Neutrophil (primary cell): ENCODE measurements at regions not wholly inside any gene's neighbourhood (a gene's known extent, or its start where the extent isn't known, plus 50 kb on each side); places are given as distances from the start of the nearest gene placed in this dataset.
"Not testable (repeated sequence)": the region's sequence is repeated elsewhere in the genome, so short reads cannot be mapped to it uniquely, and the experiment has no call there.

Experiments
- H3K27ac ChIP-seq: fragments of 200-600 bp; sonication (generic); 2 replicates; pipeline ENCODE4 v1.5.1; 2016; ENCODE audit warnings: mild to moderate bottlenecking, moderate library complexity
- H3K27me3 ChIP-seq: fragments of 200-600 bp; sonication (generic); 2 replicates; pipeline ENCODE4 v1.6.0; 2016; ENCODE audit warnings: mild to moderate bottlenecking
- H3K36me3 ChIP-seq: fragments of 200-600 bp; sonication (generic); 2 replicates; pipeline ENCODE4 v1.5.1; 2017
- H3K4me1 ChIP-seq, 2 experiments: fragments of 200-600 bp in 1 of 2; sonication (generic) in 1 of 2; 1 replicate in 1 of 2; 2 replicates in 1 of 2; pipeline versions ENCODE4 v1.5.1 to v1.6.1; 2013 to 2016; ENCODE audit warnings: low read depth in 1 of 2, low read length in 1 of 2, mild to moderate bottlenecking in 1 of 2, moderate library complexity in 1 of 2; ENCODE audit not compliant: control insufficient read depth in 1 of 2, insufficient read depth in 1 of 2
- H3K4me3 ChIP-seq, 2 experiments: fragments of 200-600 bp in 1 of 2; sonication (generic) in 1 of 2; 1 replicate in 1 of 2; 2 replicates in 1 of 2; pipeline ENCODE4 v1.5.1; 2013 to 2016; ENCODE audit warnings: low read depth in 1 of 2, low read length in 1 of 2, mild to moderate bottlenecking in 1 of 2, moderate library complexity in 1 of 2
- H3K9me3 ChIP-seq: fragments of 200-600 bp; sonication (generic); 2 replicates; pipeline ENCODE4 v1.5.1; 2016
- TF ChIP-seq, protein P1 (sequence below): fragments of 200-600 bp; sonication (generic); IDR thresholded peaks from 2 replicates; pipeline ENCODE4 v1.5.1; 2016; ENCODE audit warnings: antibody characterized with exemption

DNA sequence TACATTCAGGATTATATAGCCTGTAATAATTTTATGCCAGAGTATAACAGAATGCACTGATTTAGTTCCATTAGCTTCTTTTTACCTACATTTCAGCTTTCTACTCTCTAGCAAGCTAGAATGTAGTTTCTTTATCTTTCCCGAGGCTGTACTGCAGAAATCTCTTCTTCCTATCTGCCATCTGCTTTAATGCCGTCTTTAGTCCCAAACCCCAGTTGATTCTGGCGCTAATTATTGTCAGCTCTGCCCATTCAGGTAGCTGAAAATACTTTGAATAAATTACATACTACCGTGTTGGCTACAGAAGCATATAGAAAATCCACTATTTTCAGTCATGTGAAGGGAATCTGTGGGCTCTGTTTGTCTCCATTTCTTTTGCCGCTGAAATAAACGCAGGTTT is 706.7 kb downstream of the NTRK3 start:
- H3K9me3 ChIP-seq = no peaks in the 10 kb centered on the region
- TF ChIP-seq, protein P1, sequence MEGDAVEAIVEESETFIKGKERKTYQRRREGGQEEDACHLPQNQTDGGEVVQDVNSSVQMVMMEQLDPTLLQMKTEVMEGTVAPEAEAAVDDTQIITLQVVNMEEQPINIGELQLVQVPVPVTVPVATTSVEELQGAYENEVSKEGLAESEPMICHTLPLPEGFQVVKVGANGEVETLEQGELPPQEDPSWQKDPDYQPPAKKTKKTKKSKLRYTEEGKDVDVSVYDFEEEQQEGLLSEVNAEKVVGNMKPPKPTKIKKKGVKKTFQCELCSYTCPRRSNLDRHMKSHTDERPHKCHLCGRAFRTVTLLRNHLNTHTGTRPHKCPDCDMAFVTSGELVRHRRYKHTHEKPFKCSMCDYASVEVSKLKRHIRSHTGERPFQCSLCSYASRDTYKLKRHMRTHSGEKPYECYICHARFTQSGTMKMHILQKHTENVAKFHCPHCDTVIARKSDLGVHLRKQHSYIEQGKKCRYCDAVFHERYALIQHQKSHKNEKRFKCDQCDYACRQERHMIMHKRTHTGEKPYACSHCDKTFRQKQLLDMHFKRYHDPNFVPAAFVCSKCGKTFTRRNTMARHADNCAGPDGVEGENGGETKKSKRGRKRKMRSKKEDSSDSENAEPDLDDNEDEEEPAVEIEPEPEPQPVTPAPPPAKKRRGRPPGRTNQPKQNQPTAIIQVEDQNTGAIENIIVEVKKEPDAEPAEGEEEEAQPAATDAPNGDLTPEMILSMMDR = no peak
- no peaks in the 10 kb centered on the region for H3K36me3 ChIP-seq
- H3K4me3 ChIP-seq = no peak overlapping the region
- H3K27me3 ChIP-seq = no peaks in the 10 kb centered on the region
- no peaks in the 10 kb centered on the region for H3K4me1 ChIP-seq
- no peak overlapping the region for H3K27ac ChIP-seq

- TF ChIP-seq, protein P1 = no peak
- no peak overlapping the region for H3K27ac ChIP-seq
- H3K4me3 ChIP-seq = no peak overlapping the region
- H3K4me1 ChIP-seq = no peaks in the 10 kb centered on the region
- no peaks in the 10 kb centered on the region for H3K9me3 ChIP-seq
- H3K27me3 ChIP-seq = no peaks in the 10 kb centered on the region
- no peaks in the 10 kb centered on the region for H3K36me3 ChIP-seq
Observed at GRCh38 chr15:87549296-87549695, 707.2 kb downstream of the NTRK3 start.

DNA sequence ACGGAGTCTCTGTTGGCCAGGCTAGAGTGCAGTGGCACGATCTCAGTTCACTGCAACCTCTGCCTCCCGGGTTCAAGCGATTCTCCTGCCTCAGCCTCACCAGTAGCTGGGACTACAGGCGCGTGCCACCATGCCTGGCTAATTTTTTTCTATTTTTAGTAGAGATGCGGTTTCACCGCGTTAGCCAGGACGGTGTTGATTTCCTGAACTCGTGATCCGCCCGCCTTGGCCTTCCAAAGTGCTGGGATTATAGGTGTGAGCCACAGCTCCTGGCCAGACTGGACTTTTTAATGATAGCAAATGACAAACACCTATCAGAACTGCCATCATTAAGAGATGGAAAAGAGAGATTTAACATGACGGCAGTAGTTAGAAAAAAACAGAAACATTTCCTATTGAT is 707.9 kb downstream of the NTRK3 start:
- not testable (repeated sequence) for H3K36me3 ChIP-seq, H3K4me3 ChIP-seq, H3K4me1 ChIP-seq, H3K27me3 ChIP-seq, H3K27ac ChIP-seq, H3K9me3 ChIP-seq

GRCh38 chr15:87547470-87548181 is 708.9 kb downstream of the NTRK3 start:
- Histone ChIP-seq H3K9me3 (no peaks in the 10 kb centered on the region), H3K27me3 (no peaks in the 10 kb centered on the region), H3K27ac (no peak overlapping the region), H3K36me3 (no peaks in the 10 kb centered on the region), H3K4me3 (no peak overlapping the region), H3K4me1 (no peaks in the 10 kb centered on the region)
- TF ChIP-seq, protein P1 = no peak

DNA sequence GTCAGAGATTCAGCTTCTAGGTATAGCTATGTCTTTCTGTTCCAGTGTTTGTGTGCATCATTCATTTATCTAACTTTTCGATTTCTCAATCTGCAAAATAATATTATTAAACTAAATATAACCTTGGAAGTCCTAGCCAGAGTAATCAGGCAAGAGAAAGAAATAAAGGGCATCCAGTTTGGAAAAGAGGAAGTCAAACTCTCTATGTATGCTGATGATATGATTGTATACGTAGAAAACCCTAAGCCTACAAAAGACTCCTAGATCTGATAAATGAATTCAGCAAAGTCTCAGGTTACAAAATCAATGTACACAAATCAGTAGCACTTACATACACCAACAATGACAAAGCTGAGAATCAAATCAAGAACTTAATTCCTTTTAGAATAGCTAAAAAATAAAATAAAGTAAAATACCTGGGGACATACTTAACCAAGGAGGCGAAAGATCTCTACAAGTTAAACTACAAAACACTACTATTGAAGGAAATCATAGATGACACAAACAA is 718.2 kb downstream of the NTRK3 start:
- Histone ChIP-seq H3K9me3 (no peaks in the 10 kb centered on the region), H3K4me3 (no peak overlapping the region), H3K27me3 (no peaks in the 10 kb centered on the region), H3K4me1 (no peaks in the 10 kb centered on the region), H3K27ac (no peak overlapping the region), H3K36me3 (no peaks in the 10 kb centered on the region)
- TF ChIP-seq, protein P1 = no peak

- Histone ChIP-seq H3K27me3 (no peaks in the 10 kb centered on the region), H3K4me3 (no peak overlapping the region), H3K9me3 (no peaks in the 10 kb centered on the region), H3K27ac (no peak overlapping the region), H3K36me3 (no peaks in the 10 kb centered on the region), H3K4me1 (no peaks in the 10 kb centered on the region)
- TF ChIP-seq, protein P1 = no peak
Observed at GRCh38 chr15:87537295-87537694, 719.2 kb downstream of the NTRK3 start.

DNA sequence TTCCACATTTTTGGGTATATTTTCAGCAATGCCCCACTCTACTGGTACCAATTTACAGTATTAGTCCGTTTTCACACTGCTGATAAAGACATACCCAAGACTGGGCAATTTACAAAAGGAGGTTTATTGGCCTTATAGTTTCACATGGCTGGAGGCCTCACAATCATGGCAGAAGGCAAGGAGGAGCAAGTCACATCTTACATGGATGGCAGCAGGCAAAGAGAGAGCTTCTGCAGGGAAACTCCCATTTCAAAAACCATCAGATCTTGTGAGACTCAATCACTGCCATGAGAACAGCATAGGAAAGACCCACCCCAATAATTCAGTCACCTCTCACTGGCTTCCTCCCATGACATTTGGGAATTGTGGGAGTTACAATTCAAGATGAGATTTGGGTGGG is 722.9 kb downstream of the NTRK3 start:
- H3K27ac ChIP-seq, H3K4me3 ChIP-seq, H3K36me3 ChIP-seq, H3K9me3 ChIP-seq, H3K4me1 ChIP-seq, H3K27me3 ChIP-seq: not testable (repeated sequence)
